Lower leg skin (tissue), 4 donors: ENCODE measurements at regions not wholly inside any gene's neighbourhood (a gene's known extent, or its start where the extent isn't known, plus 50 kb on each side); places are given as distances from the start of the nearest gene placed in this dataset.

Source experiments
- DNase-seq, 2 donors: peaks; one replicate each; pipeline ENCODE4 v3.0.0-alpha.2; 2019; ENCODE audit warnings: low spot score in 2 of 2
- H3K4me3 ChIP-seq: fragments of 200-600 bp; sonication (generic); 2 replicates; pipeline ENCODE4 v1.5.1; 2017; ENCODE audit warnings: mild to moderate bottlenecking, low read depth; ENCODE audit not compliant: poor library complexity, severe bottlenecking
- CTCF ChIP-seq, 3 donors: fragments of 450-650 bp; IDR thresholded peaks; one replicate each; pipeline ENCODE4 v1.5.1; 2016; ENCODE audit warnings: antibody characterized with exemption in 3 of 3, mild to moderate bottlenecking in 3 of 3, moderate library complexity in 2 of 3
- POLR2A ChIP-seq, 2 donors: fragments of 450-650 bp; IDR thresholded peaks; one replicate each; pipeline ENCODE4 v1.6.1; 2016 to 2017; ENCODE audit warnings: antibody characterized with exemption in 2 of 2, mild to moderate bottlenecking in 1 of 2, moderate library complexity in 1 of 2
- WGBS, 2 donors: methylation state at CpG; one replicate each; pipeline ENCODE4 v1.1.5; 2018; 5-methylcytosine and 5-hydroxymethylcytosine counted together
- intact Hi-C: fragments of 100-400 bp; cut with DNase I; formaldehyde crosslinking; loops from one replicate; pipeline ENCODE4 v1.15.0; 2023; ENCODE audit warnings: low total_unique reads

DNA sequence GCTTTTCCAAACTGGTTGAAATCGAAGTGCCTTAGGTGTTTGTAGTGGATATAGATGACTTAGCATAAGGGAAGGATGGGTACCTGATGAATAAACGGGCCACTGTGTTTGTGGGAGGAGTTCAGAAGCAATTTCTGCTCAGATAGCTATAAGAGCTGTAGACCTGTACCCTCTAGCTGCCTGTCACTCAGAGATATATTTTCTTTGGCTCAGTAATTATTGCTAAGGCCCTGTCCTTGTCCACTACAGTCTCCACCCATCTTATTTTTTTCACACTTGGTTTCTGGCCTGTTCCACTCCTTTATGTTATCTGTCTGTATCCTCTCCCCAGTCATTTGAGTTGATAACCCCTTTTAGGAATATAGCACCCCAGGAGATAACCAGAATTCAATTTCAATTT is 74.8 kb upstream of the RMST start:
- no peak overlapping the region for H3K4me3 ChIP-seq
- DNase-seq: no peak
- WGBS, 2 donors: 65 to 67% methylated on average over 2 of the region's 2 CpGs
- TF ChIP-seq POLR2A (IDR thresholded peaks at IDR 0.05): no peak
- TF ChIP-seq CTCF (IDR thresholded peaks at IDR 0.05): no peak
- intact Hi-C loops: no loop called here

- intact Hi-C loops: no loop called here
Measured at GRCh38 chr12:97394657-97395056, 67.9 kb upstream of the RMST start.

GRCh38 chr12:97397008-97397407 is 65.6 kb upstream of the RMST start:
- TF ChIP-seq POLR2A (IDR thresholded peaks at IDR 0.05) (no peak), CTCF (IDR thresholded peaks at IDR 0.05) (no peak)
- no peak overlapping the region for H3K4me3 ChIP-seq
- 23 to 28% methylated on average over 4 of the region's 4 CpGs for WGBS, 2 donors
- intact Hi-C loops: no loop called here
- DNase-seq: no peak

More at GRCh38 chr12:97394657-97395056, 67.9 kb upstream of the RMST start:
- H3K4me3 ChIP-seq: no peak overlapping the region
- DNase-seq: no peak
- 47 to 51% methylated on average over 3 of the region's 3 CpGs for WGBS, 2 donors
- TF ChIP-seq CTCF (IDR thresholded peaks at IDR 0.05): no peak
- no peak for TF ChIP-seq POLR2A (IDR thresholded peaks at IDR 0.05)

- WGBS, 2 donors: 73 to 79% methylated on average over 4 of the region's 4 CpGs
- no peak for DNase-seq
- intact Hi-C loops: no loop called here
- TF ChIP-seq POLR2A (IDR thresholded peaks at IDR 0.05): no peak
- TF ChIP-seq CTCF (IDR thresholded peaks at IDR 0.05): no peak
- no peak overlapping the region for H3K4me3 ChIP-seq
Measured at GRCh38 chr12:97398704-97399103, 63.9 kb upstream of the RMST start.

GRCh38 chr12:97404093-97404492 is 58.5 kb upstream of the RMST start:
- intact Hi-C loops: no loop called here
- 47 to 53% methylated on average over 1 of the region's 1 CpG for whole genome bisulfite sequencing, 2 donors
- H3K4me3 ChIP-seq: no peak overlapping the region
- no peak for DNase-seq
- TF ChIP-seq CTCF (IDR thresholded peaks at IDR 0.05): no peak
- TF ChIP-seq POLR2A (IDR thresholded peaks at IDR 0.05): no peak

GRCh38 chr12:97404543-97404942 is 58.1 kb upstream of the RMST start:
- H3K4me3 ChIP-seq: no peak overlapping the region
- intact Hi-C loops: no loop called here
- no peak for TF ChIP-seq CTCF (IDR thresholded peaks at IDR 0.05)
- TF ChIP-seq POLR2A (IDR thresholded peaks at IDR 0.05): no peak
- WGBS, 2 donors: 6 to 15% methylated on average over 2 of the region's 2 CpGs
- DNase-seq: no peak
